ENCODE measurements at regions not wholly inside any gene's neighbourhood (a gene's known extent, or its start where the extent isn't known, plus 50 kb on each side); places are given as distances from the start of the nearest gene placed in this dataset.

- peak; percentile 49 for DNase-seq (ENCODE audit: low read depth)
Measured at GRCh38 chr11:116557282-116557681, 215.5 kb downstream of the BUD13 start.

GRCh38 chr11:116556483-116556882 is 216.3 kb downstream of the BUD13 start:
- DNase-seq (ENCODE audit: low read depth) = no peak

DNA sequence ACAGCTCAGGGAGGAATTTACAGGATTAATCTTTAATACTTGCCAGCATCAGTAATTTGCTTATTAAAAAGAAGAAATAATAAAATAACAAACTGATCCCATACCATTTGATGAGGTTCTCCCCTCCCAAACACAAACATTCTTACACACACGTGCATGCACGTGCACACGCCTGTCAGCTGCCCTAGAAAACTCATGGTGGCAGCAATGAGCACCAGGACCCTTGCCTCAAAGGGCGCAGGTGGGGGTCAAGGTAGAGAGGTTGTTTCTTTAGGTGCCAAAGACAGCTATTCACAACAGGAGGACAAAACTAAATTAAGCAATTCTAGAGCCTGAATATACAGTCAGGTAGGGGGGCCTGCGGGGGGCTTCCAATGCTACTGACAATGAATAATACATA is 219.3 kb downstream of the BUD13 start:
- DNase-seq (ENCODE audit: low read depth) = no peak

DNA sequence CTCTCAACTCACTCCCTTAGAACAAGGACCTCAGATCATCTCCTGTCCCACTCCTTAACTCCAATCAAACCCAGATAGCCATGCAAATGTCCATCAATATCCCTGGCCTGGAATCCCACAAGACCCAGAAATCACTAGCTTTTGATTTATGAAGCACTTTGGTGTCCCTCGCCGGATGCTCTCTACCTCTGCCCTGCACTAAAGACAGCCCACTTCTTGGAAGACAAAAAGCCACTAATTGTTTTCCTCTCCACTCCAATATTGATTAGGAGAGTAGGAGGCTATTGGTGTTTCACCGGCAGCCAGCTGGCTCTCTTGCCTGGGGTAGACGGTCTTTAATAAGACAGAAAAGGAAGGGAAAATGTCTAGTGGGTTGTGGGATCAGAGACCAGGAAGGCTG is 221.2 kb downstream of the BUD13 start:
- DNase-seq (ENCODE audit: low read depth) = no peak

GRCh38 chr11:116548256-116548655 is 224.5 kb downstream of the BUD13 start:
- DNase-seq (ENCODE audit: low read depth) = no peak

- no peak for DNase-seq (ENCODE audit: low read depth)
Measured at GRCh38 chr11:116547571-116547970, 225.2 kb downstream of the BUD13 start.

GRCh38 chr11:116545912-116546311 is 226.9 kb downstream of the BUD13 start:
- no peak for DNase-seq (ENCODE audit: low read depth)

- no peak for DNase-seq (ENCODE audit: low read depth)
Measured at GRCh38 chr11:116544721-116545120, 228.1 kb downstream of the BUD13 start.

- no peak for DNase-seq (ENCODE audit: low read depth)
Measured at GRCh38 chr11:116543911-116544475, 228.8 kb downstream of the BUD13 start.

GRCh38 chr11:116543099-116543498 is 229.7 kb downstream of the BUD13 start:
- no peak for DNase-seq (ENCODE audit: low read depth)

DNA sequence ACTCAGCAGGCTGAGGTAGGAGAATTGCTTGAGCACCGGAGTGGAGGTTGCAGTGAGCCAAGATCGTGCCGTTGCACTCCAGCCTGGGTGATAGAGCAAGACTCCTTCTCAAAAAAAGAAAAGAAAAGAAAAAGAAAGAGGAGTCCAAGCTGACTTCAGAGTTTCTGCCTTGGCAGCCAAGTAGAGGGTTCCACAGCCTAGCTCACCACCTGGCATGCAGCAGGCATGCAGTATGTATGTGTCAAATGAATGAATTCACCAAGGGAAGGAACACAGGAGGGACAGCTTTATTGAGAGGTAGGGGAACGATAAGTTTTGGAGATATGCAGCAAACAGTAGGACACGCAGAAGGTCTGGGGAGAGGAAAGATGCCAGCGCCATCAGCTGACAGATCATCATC is 230.4 kb downstream of the BUD13 start:
- DNase-seq (ENCODE audit: low read depth) = no peak

DNA sequence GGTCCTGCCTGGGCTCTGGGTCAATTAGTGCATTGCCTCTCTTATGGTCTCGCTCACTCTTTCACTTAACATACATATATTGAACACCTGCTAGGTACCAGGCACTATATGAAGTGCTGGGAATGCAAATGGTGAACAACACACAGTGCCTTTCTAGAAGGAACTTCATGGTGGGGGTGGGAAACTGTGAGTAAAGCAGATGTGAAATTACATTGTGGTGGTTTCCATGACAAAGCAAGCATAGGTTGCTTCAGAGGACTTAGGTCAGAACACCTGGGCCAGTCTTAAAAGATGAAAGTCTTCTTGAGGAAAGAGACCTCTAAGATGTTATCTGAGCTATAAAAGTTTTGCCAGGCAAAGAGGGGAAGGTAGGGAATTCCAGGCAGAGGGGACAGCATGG is 231.3 kb downstream of the BUD13 start:
- DNase-seq (ENCODE audit: low read depth) = no peak

- DNase-seq (ENCODE audit: low read depth) = no peak
Measured at GRCh38 chr11:116540645-116541304, 232.0 kb downstream of the BUD13 start.

DNA sequence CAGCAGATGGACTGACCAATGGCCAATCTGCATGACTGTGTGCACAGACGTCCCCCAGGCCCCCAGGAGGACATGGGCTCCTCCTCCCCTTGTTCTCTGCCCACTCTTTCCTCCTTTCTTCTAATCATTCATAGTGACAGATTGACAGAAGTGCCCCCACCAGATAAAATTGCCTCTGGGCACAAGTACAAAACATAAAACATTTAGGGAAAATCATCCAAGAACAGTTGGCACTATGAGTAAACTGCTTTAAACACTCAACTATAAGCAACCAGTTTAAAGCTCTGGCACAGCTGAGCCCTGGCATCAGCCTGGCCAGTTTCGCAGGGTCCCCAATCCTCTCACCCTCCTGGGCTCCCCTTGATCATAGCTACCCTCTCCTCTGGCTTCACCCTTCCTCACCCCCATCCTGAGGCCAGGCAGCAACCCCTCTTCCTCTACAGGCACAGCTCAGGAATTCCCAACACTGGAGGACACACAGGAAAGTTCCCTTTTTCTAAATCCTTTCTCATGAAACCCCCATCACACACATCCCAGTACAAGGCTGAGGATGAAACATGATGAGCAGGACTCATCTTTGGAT is 232.9 kb downstream of the BUD13 start:
- DNase-seq (ENCODE audit: low read depth) = no peak

- DNase-seq (ENCODE audit: low read depth) = no peak
Measured at GRCh38 chr11:116539211-116539610, 233.6 kb downstream of the BUD13 start.

GRCh38 chr11:116538677-116539076 is 234.1 kb downstream of the BUD13 start:
- no peak for DNase-seq (ENCODE audit: low read depth)

DNA sequence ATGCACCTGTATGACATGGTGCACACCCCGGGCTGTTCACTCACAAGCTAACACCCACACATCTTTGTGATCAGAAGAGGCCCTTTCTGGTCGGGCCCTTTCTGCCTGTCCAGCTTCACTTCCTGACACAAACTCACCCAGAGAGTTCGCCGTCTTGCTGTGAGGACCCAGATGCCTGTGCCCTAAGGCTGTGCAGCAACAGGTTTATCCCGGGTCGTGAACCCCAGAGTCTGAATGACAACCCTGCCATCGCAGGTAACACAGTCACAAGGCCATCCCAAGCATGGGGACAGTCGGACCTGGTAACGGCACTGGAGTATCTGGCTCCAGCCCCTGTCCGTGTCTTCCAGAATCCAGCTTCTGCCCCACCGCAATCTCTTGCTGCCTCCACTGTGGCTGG is 235.1 kb downstream of the BUD13 start:
- no peak for DNase-seq (ENCODE audit: low read depth)

- DNase-seq (ENCODE audit: low read depth) = no peak
Measured at GRCh38 chr11:116537121-116537520, 235.7 kb downstream of the BUD13 start.

DNA sequence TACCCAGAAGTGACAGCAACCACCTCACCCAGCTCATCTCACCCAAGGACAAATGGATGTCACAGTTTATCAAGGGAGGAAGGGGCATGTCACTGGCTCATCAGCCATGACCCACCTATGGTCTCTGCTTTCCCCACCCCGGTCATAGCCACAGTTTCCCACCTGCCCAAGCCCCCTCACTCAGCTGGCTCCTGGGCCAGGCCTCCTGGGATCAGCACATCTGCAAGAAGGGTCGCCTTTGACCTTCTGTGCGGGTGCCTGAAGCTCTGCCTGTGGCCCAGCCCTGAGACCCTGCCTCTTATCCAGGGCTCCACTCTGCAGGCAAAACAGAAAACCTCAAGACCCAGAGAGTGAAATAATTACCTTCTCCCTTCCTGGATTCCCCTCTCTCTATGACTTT is 236.4 kb downstream of the BUD13 start:
- DNase-seq (ENCODE audit: low read depth) = no peak

- no peak for DNase-seq (ENCODE audit: low read depth)
Measured at GRCh38 chr11:116535994-116536393, 236.8 kb downstream of the BUD13 start.

GRCh38 chr11:116535120-116535519 is 237.7 kb downstream of the BUD13 start:
- DNase-seq (ENCODE audit: low read depth) = no peak

- no peak for DNase-seq (ENCODE audit: low read depth)
Measured at GRCh38 chr11:116534270-116534975, 238.4 kb downstream of the BUD13 start.

Data from M059J (cell line).